Muscle of leg (tissue), 3 donors: ENCODE measurements at regions not wholly inside any gene's neighbourhood (a gene's known extent, or its start where the extent isn't known, plus 50 kb on each side); places are given as distances from the start of the nearest gene placed in this dataset.

Experiments used
- DNase-seq: peaks from one replicate; pipeline ENCODE4 v3.0.0; 2013
- H3K27ac ChIP-seq: one replicate; pipeline ENCODE4 v1.5.1; 2013; ENCODE audit warnings: mild to moderate bottlenecking, low read length, control low read depth
- H3K27me3 ChIP-seq: one replicate; pipeline ENCODE4 v1.6.1; 2013; ENCODE audit warnings: low read length; ENCODE audit not compliant: control insufficient read depth, insufficient read depth
- H3K36me3 ChIP-seq: one replicate; pipeline ENCODE4 v1.6.1; 2013; ENCODE audit warnings: low read length; ENCODE audit not compliant: control insufficient read depth, insufficient read depth
- H3K4me1 ChIP-seq: one replicate; pipeline ENCODE4 v1.6.1; 2013; ENCODE audit warnings: low read length; ENCODE audit not compliant: control insufficient read depth, insufficient read depth
- H3K4me3 ChIP-seq: one replicate; pipeline ENCODE4 v1.5.1; 2013; ENCODE audit warnings: low read length, control low read depth
- H3K9me3 ChIP-seq: replicated peaks from 2 replicates; pipeline ENCODE4 v1.6.1; 2013; ENCODE audit warnings: low read depth, low read length; ENCODE audit not compliant: control insufficient read depth
- WGBS: methylation state at CpG from one replicate; pipeline ENCODE4 v1.1.5; 2013; ENCODE audit warnings: missing lambda C conversion rate; ENCODE audit not compliant: insufficient coverage; 5-methylcytosine and 5-hydroxymethylcytosine counted together

- Histone ChIP-seq H3K9me3 (peaks cover 3% of the 10 kb centered on the region), H3K27me3 (no peaks in the 10 kb centered on the region), H3K27ac (no peak overlapping the region), H3K4me3 (no peak overlapping the region), H3K4me1 (no peaks in the 10 kb centered on the region), H3K36me3 (no peaks in the 10 kb centered on the region)
- no peak for DNase-seq
These were observed 131.0 kb upstream of the CBLB start for GRCh38 chr3:105999856-106000255.

- H3K4me1 ChIP-seq: no peaks in the 10 kb centered on the region
- H3K36me3 ChIP-seq: no peaks in the 10 kb centered on the region
- WGBS: no CpG with 5 or more reads among the region's 4 CpGs
- DNase-seq: no peak
- H3K27me3 ChIP-seq: no peaks in the 10 kb centered on the region
- no peak overlapping the region for H3K27ac ChIP-seq
- peaks cover 3% of the 10 kb centered on the region for H3K9me3 ChIP-seq
- H3K4me3 ChIP-seq: no peak overlapping the region
These were observed 133.1 kb upstream of the CBLB start for GRCh38 chr3:106001923-106002322.

GRCh38 chr3:106004137-106004681 is 135.4 kb upstream of the CBLB start:
- Histone ChIP-seq H3K9me3 (no peaks in the 10 kb centered on the region), H3K36me3 (no peaks in the 10 kb centered on the region), H3K27ac (no peak overlapping the region), H3K27me3 (no peaks in the 10 kb centered on the region), H3K4me1 (no peaks in the 10 kb centered on the region), H3K4me3 (no peak overlapping the region)
- WGBS: 77% methylated on average over 2 of the region's 5 CpGs
- peak; percentile 20 for DNase-seq

- Histone ChIP-seq H3K27ac (no peak overlapping the region), H3K36me3 (no peaks in the 10 kb centered on the region), H3K4me1 (no peaks in the 10 kb centered on the region), H3K27me3 (no peaks in the 10 kb centered on the region), H3K4me3 (no peak overlapping the region), H3K9me3 (no peaks in the 10 kb centered on the region)
- no CpG with 5 or more reads among the region's 3 CpGs for WGBS
- DNase-seq: no peak
These were observed 136.0 kb upstream of the CBLB start for GRCh38 chr3:106004826-106005225.

- no peaks in the 10 kb centered on the region for H3K27me3 ChIP-seq
- no peaks in the 10 kb centered on the region for H3K36me3 ChIP-seq
- H3K4me3 ChIP-seq: no peak overlapping the region
- H3K4me1 ChIP-seq: no peaks in the 10 kb centered on the region
- no peaks in the 10 kb centered on the region for H3K9me3 ChIP-seq
- WGBS: 86% methylated on average over 1 of the region's 5 CpGs
- DNase-seq: no peak
- no peak overlapping the region for H3K27ac ChIP-seq
These were observed 137.2 kb upstream of the CBLB start for GRCh38 chr3:106006001-106006400.

- H3K27me3 ChIP-seq: no peaks in the 10 kb centered on the region
- H3K4me1 ChIP-seq: no peaks in the 10 kb centered on the region
- DNase-seq: no peak
- no peaks in the 10 kb centered on the region for H3K9me3 ChIP-seq
- WGBS: no CpG with 5 or more reads among the region's 2 CpGs
- H3K36me3 ChIP-seq: no peaks in the 10 kb centered on the region
- no peak overlapping the region for H3K4me3 ChIP-seq
- H3K27ac ChIP-seq: no peak overlapping the region
These were observed 137.8 kb upstream of the CBLB start for GRCh38 chr3:106006571-106006970.

GRCh38 chr3:106007512-106007911 is 138.7 kb upstream of the CBLB start:
- no peaks in the 10 kb centered on the region for H3K4me1 ChIP-seq
- H3K27ac ChIP-seq: no peak overlapping the region
- no peaks in the 10 kb centered on the region for H3K27me3 ChIP-seq
- no peak overlapping the region for H3K4me3 ChIP-seq
- H3K36me3 ChIP-seq: no peaks in the 10 kb centered on the region
- no peak for DNase-seq
- 85% methylated on average over 2 of the region's 3 CpGs for WGBS
- H3K9me3 ChIP-seq: no peaks in the 10 kb centered on the region

GRCh38 chr3:106008766-106009165 is 140.0 kb upstream of the CBLB start:
- no peak for DNase-seq
- WGBS: no CpG with 5 or more reads among the region's 1 CpG
- Histone ChIP-seq H3K9me3 (no peaks in the 10 kb centered on the region), H3K27ac (no peak overlapping the region), H3K27me3 (no peaks in the 10 kb centered on the region), H3K4me1 (no peaks in the 10 kb centered on the region), H3K36me3 (no peaks in the 10 kb centered on the region), H3K4me3 (no peak overlapping the region)

- Histone ChIP-seq H3K4me3 (no peak overlapping the region), H3K4me1 (no peaks in the 10 kb centered on the region), H3K36me3 (no peaks in the 10 kb centered on the region), H3K27ac (no peak overlapping the region), H3K27me3 (no peaks in the 10 kb centered on the region), H3K9me3 (no peaks in the 10 kb centered on the region)
- no peak for DNase-seq
- no CpG with 5 or more reads among the region's 3 CpGs for WGBS
These were observed 142.0 kb upstream of the CBLB start for GRCh38 chr3:106010829-106011228.

- WGBS: no CpG with 5 or more reads among the region's 2 CpGs
- no peak overlapping the region for H3K27ac ChIP-seq
- DNase-seq: peak; percentile 17
These were observed 145.2 kb upstream of the CBLB start for GRCh38 chr3:106013971-106014370.

GRCh38 chr3:106014518-106014917 is 145.7 kb upstream of the CBLB start:
- WGBS: no CpG with 5 or more reads among the region's 1 CpG
- peak; percentile 28 for DNase-seq
- Histone ChIP-seq H3K4me3 (no peak overlapping the region), H3K27ac (no peak overlapping the region), H3K36me3 (no peaks in the 10 kb centered on the region), H3K9me3 (no peaks in the 10 kb centered on the region), H3K27me3 (no peaks in the 10 kb centered on the region), H3K4me1 (no peaks in the 10 kb centered on the region)

More at GRCh38 chr3:106013971-106014370, 145.2 kb upstream of the CBLB start:
- Histone ChIP-seq H3K4me3 (no peak overlapping the region), H3K36me3 (no peaks in the 10 kb centered on the region), H3K27me3 (no peaks in the 10 kb centered on the region), H3K9me3 (no peaks in the 10 kb centered on the region), H3K4me1 (no peaks in the 10 kb centered on the region)
